Right lung (tissue), 2 donors: ENCODE measurements at regions not wholly inside any gene's neighbourhood (a gene's known extent, or its start where the extent isn't known, plus 50 kb on each side); places are given as distances from the start of the nearest gene placed in this dataset.
"Not testable (repeated sequence)": the region's sequence is repeated elsewhere in the genome, so short reads cannot be mapped to it uniquely, and the experiment has no call there.

ENCODE experiments used
- DNase-seq, 2 donors: peaks; one replicate each; pipeline ENCODE4 v3.0.0-alpha.2; 2013

DNA sequence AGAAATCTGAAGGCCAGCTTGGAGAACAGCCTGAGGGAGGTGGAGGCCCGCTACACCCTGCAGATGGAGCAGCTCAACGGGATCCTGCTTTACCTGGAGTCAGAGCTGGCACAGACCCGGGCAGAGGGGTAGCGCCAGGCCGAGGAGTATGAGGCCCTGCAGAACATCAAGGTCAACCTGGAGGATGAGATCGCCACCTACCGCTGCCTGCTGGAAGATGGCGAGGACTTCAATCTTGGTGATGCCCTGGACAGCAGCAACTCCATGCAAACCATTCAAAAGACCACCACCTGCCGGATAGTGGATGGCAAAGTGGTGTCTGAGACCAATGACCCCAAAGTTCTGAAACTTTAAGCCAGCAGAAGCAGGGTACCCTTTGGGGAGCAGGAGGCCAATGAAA is 318.4 kb downstream of the ZFHX3 start:
- DNase-seq = not testable (repeated sequence)

DNA sequence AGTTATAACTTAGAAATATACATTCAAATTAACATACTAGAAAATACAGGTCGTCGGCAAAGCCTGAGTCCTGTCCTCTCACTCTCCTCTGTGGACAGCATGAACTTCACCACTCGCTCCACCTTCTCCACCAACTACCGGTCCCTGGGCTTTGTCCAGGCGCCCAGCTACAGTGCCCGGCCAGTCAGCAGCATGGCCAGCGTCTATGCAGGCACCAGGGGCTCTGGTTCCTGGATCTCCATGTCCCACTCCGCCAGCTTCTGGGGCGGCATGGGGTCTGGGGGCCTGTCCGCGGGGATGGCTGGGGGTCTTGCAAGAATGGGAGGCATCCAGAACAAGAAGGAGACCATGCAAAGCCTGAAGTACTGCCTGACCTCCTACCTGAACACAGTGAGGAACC is 319.4 kb downstream of the ZFHX3 start:
- no peak for DNase-seq

DNA sequence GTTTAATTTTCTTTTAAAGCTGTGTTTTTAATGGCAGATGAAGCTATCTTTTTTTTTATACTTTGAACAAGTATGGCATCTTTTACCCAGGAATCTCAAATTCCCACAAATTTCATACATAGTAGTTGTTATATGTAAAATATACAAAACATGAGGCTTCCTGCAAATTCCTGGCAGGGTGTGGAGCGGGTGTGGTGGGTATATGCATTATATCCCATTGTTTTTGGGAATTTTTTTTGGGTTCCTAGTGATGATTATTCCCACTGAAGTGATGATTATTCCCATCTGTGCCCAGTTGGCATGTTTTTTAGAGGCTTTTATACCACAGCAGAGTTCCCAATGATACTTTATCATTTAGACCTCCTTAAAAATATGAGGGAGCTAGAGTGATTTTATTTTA is 320.4 kb downstream of the ZFHX3 start:
- DNase-seq = no peak

DNA sequence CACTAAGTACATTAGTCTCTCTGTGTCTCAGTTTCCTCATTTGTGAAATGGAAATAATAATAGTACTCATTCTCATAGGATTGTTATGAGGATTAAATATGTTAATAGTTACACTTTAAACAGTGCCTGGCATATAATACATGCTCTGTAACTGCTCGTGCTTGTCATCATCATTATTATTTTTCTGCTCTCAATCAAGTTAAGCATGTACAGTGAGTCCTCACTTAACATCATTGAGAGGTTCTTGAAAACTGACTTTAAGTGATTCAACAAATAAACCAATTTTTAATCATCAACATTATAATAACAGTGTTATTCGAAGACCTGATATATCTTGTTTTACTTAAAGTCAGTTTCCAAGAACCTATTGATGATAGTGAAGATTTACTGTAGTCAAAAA is 322.3 kb downstream of the ZFHX3 start:
- DNase-seq = no peak

DNA sequence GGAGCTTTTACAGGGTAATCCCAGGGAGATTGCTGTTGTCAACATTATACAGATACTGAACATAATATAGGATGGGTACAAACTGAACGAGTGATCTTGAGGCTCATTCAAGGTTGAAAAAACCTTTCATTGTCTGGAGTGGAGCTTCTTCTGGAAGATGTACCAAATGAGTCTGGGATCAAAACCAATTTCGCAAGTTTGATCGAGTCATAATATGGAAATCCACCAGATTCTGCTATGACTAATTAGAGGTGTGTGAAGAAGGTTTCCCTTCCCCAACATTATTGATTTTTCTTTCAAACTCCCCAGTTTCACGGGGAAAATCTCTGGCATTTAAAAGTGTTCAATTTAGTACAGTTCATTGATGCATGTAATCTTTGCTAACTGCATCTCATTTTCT is 324.1 kb downstream of the ZFHX3 start:
- no peak for DNase-seq

DNA sequence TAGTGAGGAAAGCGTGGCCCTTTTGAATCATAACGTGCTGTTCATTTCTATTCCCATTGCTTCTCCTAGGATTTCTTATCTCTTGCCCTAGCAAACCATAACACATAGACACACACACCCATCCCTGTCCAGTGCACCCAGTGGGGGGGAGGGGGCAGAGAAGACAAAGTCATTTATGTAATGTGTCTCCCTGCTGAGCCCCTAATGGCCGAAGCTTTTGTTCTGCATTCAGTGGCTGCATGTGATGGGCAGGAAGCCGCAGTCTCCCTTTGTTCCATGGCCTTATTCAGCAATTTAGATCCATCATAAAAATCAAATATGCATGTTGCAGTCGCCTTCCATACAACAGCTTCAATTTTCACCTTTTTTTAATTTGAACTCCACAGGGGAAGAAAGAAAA is 325.4 kb downstream of the ZFHX3 start:
- DNase-seq = no peak

DNA sequence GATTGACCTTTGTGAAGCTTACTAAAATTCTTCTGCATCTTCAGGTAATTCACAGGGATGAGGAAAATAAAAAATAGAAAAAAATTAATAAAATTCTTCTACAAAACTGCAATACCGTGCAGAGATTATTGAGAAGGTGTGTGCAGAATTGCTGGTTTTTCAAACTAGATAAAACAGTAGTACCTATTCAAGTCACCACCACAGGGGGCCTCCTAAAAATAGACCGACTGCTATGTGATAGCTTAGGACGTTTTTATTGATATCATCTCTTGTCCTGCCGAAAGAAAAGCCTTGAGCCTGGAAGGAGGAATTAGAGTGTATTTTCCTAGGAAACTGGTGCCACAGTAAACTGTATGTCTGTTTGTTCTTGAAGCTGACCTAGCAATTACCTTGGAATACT is 325.9 kb downstream of the ZFHX3 start:
- no peak for DNase-seq

DNA sequence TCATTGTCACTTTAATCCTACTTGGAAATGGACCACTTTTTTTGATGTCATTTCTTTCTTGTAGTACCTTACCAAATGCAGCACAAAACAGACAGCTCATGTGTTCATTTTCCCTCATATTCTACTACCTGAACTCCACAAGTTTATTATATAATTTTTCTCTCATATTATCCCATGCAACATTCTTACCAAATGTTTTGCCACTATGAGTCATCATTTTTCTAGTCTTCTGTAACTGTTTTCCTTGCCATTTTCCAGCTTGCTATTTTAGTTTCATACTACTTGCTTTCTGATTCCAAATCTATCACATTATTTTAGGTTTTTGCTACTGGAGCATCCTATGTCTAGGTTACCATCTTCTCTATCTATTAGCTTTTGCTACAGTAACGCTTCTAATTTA is 332.7 kb downstream of the ZFHX3 start:
- no peak for DNase-seq

DNA sequence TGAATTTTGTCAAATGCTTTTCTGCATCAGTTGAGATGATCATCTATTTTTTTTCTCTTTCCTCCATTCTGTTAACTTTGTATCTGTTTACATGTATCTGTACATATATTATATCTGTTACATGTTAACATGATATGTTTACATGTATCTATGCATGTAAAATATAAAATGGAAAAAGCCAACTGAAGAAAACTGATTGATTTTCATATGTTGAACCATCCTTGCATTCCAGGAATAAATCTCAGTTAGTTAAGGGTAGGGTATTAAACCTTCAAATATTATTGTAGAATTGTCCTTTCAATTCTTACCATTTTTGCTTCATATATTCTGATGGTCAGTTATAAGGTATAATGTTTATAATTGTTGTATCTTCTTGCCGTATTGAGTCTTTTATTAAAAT is 336.1 kb downstream of the ZFHX3 start:
- DNase-seq = no peak

- no peak for DNase-seq
Measured at GRCh38 chr16:72705801-72706200, 342.1 kb downstream of the ZFHX3 start.

DNA sequence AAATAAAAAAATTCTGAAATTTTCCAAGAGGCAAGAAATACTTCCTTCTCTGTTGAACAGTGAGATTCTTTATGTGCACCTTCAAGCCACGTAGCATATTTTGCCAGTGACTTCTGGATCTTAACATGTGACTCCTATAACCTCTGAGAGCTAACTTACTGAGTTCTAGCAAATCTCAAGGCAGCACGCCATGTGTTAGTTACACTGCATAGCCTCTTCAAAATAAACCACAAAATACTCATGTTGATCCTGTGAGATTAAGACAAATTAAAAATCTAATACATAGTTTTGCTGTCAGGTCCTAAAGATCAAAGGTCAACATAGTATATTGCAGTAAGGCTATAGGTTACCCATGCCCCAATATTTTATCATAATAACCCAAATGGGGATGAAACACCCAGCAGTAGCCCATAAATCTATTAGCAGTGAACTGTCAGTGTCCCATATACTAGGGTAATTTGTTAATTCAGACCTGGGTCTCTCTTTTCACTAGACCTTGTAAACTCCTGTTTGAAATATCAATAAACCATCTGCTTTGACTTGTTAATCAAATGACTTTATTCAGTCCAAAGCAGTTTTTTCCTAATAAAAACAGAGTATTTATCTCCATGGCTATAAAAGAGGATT is 343.1 kb downstream of the ZFHX3 start:
- no peak for DNase-seq

DNA sequence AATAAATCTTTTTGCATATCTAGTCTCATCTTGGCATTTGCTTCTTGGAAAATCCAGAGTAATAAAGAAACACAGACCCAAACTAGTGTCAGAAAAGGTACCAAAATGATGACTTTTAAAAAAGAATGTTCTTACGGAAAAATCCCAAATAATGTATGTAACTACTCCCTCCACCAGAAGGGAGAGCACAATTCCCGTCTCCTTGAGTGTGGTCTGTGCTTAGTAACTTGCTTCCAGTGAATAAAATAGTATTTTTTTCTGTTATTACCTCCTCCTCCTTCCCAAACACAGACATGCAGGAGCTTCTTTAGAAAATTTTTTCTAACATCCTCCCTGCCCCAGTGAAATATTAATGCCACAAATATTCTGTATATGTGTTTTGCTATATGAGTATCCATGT is 358.1 kb downstream of the ZFHX3 start:
- no peak for DNase-seq

- no peak for DNase-seq
Measured at GRCh38 chr16:72680732-72681131, 367.2 kb downstream of the ZFHX3 start.

- no peak for DNase-seq
Measured at GRCh38 chr16:72679856-72680255, 368.1 kb downstream of the ZFHX3 start.

- no peak for DNase-seq
Measured at GRCh38 chr16:72677662-72678447, 370.1 kb downstream of the ZFHX3 start.

DNA sequence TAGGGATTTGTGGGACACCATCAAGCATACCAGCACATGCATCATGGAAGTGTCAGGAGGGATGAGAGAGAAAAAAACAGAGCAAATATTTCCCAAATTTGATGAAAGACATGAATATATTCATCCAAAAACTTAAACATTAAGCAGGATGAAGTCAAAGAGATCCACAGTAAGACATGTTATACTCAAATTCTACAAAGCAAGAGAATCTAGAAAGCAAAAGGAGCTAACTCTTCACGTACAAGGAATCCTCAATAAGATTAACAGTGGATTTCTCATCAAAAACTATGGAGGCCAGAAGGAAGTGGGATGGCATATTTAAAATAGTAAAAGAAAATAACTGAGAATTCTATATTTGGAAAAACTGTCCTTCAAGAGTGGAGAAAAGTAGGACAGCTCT is 374.8 kb downstream of the ZFHX3 start:
- no peak for DNase-seq

GRCh38 chr16:72666267-72666666 is 381.7 kb downstream of the ZFHX3 start:
- DNase-seq = no peak

GRCh38 chr16:72665701-72666100 is 382.2 kb downstream of the ZFHX3 start:
- peak in 1 of 2 donors; percentile 8 for DNase-seq

DNA sequence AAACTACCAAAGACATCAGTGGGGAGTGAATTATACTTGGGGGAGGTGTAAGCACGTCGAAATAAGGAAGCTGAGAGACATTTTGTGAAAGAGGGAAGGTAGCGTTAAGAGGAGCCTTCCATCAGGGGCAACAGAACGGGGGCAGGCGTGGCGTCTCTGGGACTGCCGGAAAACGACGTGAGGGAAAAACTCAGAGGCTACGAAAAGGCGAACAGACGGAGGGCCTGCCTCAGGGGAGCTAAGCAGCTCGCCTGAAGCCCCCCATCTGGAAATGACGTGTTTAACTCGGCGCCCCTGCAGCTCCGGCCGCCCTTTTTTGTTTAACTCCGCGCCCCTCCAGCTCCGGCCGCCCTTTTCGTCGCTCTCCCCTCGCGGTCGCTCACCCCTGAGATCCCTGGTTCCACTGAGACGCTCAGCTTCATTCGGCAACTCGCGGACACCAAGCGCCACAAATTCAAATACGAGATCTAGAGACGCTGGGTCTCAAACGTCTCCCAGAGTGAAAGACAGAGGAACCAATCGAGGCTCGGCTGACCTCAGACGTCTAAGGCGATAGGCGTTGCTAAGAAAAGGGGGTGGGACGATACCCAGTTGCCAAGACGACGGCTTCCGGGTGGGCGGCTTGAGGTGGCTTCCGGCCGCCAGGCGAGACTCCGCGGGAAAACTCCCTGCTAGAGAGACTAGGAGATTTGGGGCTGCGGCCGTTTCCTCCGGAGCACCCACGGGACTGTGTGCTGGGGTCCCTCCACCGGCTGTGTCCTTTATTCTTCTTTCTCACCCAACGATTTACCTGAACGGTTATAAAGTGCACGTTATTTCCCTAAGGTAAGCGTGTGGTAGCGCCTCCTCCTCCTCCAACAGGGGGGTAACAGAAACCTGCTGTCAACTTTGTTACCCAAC is 383.2 kb downstream of the ZFHX3 start:
- peak; percentile 97 to 99 for DNase-seq

DNA sequence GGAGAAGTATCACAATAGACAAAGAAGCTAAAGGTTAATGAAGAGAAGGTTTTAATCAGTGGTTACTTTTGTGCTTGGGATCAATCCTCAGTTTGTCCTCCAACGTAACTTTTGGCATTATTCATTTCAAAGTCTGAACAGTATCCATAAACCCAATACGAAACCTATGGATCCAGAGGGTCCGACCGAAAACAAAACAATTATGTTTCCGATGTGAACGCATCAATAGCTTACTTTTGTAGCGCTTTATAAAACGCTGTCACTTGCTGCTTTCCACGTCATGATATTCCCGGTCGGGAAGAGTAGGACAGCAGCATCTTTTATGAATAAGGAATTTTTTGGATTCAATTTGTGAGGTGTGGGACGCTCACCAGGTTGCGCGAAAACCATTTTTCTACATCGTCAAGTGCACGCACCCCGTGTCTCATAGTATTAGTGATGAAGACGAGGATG is 383.8 kb downstream of the ZFHX3 start:
- DNase-seq = peak in 1 of 2 donors; percentile 0

GRCh38 chr16:72658888-72659717 is 388.8 kb downstream of the ZFHX3 start:
- DNase-seq = no peak

DNA sequence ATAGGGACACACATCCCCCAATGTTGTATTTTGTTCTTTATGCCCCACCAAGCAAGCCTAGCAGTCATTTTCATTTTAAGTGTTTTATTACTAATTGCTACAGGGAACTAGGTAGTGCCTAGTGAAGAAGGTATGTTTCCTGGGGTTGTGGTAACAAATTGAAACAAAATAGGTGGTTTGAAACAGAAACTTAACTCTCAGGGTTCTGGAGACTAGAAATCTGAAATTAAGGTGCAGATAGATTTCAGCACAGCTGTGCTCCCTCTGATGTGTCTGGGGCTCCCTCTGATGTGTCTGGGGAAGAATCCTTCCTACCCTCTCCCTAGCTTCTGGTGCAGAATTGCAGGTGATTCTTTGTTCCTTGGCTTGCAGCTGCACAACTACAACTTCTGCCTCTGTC is 390.1 kb downstream of the ZFHX3 start:
- no peak for DNase-seq
